Fibroblast of the conjunctiva (primary cell): ENCODE measurements at regions not wholly inside any gene's neighbourhood (a gene's known extent, or its start where the extent isn't known, plus 50 kb on each side); places are given as distances from the start of the nearest gene placed in this dataset.
"Not testable (repeated sequence)": the region's sequence is repeated elsewhere in the genome, so short reads cannot be mapped to it uniquely, and the experiment has no call there.

Experiments used
- DNase-seq: peaks from one replicate; pipeline ENCODE4 v3.0.0-alpha.2; 2010; ENCODE audit warnings: low read depth

GRCh38 chr3:74053970-74054516, 429.3 kb upstream of the PDZRN3 start:
- no peak for DNase-seq

- DNase-seq: no peak
Measured at GRCh38 chr3:74049444-74049843, 424.7 kb upstream of the PDZRN3 start.

DNA sequence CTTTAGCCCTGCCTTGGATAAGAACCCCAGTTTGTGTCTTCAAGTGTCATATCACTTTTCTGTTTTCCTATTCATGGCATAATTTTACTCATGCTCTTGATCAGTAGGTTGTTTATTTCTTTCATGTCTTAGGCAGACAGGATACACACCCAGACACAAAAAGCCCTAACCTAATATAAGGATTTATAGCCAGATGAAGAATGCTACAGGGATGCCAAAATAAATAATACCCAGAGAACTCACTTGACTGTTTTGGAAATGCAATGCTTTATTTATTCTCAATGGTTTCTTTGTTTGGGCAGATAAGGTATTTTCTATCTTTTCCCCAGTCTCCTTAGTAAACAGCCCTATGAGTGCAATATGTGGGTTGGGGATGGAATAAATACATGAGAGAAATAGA, 424.0 kb upstream of the PDZRN3 start:
- no peak for DNase-seq

GRCh38 chr3:74045000-74045399, 420.3 kb upstream of the PDZRN3 start:
- no peak for DNase-seq

GRCh38 chr3:74041068-74041675, 416.4 kb upstream of the PDZRN3 start:
- DNase-seq: no peak

- DNase-seq: no peak
Measured at GRCh38 chr3:74039105-74039504, 414.4 kb upstream of the PDZRN3 start.

GRCh38 chr3:74036568-74036967, 411.8 kb upstream of the PDZRN3 start:
- DNase-seq: no peak

DNA sequence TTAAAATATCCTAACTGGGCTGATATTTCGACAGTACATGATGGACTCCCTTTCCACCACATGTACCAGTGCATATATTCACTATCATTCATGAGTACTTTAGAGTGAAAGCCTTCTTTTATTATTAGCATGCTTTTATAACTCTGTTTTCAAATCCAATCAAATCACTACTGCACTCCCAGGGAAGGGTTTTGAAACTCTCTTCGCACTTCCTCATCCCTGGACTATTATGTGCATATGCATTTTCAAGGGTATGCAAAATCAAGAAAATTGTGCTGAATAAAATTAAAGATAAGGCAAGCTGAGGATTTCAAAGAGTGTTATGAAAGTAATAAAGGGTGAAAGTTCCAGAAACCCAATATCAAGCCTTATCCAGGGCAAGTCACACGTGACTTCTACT, 411.4 kb upstream of the PDZRN3 start:
- DNase-seq: no peak

- DNase-seq: no peak
Measured at GRCh38 chr3:74033806-74034205, 409.1 kb upstream of the PDZRN3 start.

GRCh38 chr3:74033381-74033780, 408.6 kb upstream of the PDZRN3 start:
- DNase-seq: no peak

DNA sequence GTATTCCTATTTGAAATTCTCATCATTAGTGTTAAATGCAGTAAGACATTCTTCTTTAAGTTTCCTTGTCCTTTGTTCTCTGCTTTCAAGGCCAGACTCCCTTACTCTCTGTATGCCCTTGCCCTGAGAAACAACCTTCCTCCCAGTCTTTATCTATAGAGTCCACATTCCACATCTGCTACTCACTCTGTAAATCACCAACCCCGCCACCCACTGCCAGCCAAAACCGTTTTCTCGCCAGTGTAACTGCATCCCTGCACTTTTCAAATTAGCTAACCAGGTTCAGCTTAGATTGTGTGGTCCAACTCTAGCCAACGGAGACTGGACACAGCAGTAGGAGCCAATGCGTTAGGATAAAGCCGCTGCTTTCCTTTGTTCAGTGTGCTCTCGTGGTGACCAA, 402.4 kb upstream of the PDZRN3 start:
- no peak for DNase-seq

- no peak for DNase-seq
Measured at GRCh38 chr3:74023395-74023794, 398.7 kb upstream of the PDZRN3 start.

DNA sequence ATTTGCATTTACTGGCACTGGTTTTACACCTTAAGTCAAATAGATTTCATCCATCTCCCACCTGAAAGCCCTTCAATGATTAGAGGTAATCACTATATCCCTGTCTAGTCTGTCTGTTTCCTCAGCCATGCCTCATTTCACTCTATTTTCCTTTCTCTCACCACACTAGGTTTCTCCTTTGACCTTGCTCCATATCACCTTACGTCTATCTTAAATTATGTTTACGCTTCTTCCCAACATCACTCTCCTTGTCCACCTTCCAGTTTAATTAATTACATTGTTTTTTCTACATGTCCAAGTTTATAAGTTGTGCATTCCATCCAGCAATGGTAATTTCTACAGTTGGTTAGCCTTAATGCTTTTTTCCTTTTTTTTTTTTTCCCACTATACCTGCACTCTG, 396.7 kb upstream of the PDZRN3 start:
- DNase-seq: no peak

GRCh38 chr3:74009961-74010844, 385.5 kb upstream of the PDZRN3 start:
- DNase-seq: no peak

GRCh38 chr3:74004386-74004785, 379.6 kb upstream of the PDZRN3 start:
- no peak for DNase-seq

DNA sequence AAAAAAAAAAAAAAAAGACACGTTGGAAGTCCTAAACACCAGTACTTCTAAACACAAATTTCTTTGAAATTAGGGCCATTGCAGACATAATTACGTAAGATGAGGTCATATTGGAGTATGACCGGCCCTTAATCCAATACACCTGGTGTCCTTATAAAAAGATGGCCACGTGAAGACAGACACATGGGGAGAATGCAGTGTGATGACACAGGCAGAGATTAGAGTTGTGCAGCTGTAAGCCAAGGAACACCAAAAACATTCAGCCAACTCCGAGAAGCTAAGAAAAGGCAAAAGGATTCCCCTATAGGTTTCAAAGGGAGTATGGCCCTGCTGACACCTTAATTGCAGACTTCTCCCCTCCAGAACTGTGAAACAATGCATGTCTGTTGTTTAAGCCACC, 379.0 kb upstream of the PDZRN3 start:
- DNase-seq: no peak

DNA sequence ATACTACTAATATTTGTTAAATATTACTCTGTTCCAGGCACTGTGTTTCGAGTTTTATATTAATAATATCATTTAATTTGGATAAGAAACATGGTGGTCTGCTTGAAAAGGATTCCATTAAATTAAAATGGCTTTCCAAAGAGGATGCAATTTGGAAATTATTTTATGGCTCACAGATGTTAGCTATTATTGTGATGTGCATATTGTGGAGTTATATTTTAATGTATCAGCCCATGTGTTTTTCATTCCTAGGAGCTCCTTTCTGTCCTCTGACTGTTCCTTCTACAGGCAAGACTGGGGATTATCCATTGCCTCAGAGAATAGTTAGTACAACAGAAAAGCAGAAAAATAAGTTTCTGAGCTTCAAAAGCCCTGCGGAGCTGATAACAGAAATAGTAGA, 376.7 kb upstream of the PDZRN3 start:
- DNase-seq: peak; percentile 21

- peak; percentile 42 for DNase-seq
Measured at GRCh38 chr3:74000725-74001124, 376.0 kb upstream of the PDZRN3 start.

DNA sequence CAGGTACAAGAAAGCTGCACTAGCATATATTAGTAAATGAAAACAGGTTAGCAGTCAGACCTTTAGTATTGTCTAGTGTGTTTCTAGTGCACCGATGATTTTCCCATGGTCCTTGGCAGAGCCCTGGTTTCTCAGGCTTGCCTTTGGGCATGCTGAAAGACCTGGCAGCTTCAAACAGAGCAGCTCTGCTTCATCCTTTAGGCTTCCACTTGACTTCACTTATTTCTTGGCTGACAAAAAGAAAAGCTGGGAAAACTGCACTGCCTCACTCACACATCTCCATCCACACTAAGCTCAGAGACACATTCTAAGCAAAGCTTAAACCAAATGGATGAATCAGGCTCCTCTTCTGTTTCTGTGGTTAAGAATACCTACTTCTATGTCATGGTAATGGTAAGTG, 374.8 kb upstream of the PDZRN3 start:
- DNase-seq: peak; percentile 1

DNA sequence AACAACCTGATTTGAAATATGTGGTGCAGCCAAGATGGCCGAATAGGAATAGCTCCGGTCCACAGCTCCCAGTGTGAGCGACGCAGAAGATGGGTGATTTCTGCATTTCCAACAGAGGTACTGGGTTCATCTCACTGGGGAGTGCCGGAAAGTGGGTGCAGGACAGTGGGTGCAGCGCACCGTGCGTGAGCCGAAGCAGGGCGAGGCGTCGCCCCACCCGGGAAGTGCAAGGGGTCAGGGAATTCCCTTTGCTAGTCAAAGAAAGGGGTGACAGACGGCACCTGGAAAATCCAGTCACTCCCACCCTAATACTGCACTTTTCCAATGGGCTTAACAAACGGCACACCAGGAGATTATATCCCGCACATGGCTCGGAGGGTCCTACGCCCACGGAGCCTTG, 365.9 kb upstream of the PDZRN3 start:
- DNase-seq: not testable (repeated sequence)

- DNase-seq: no peak
Measured at GRCh38 chr3:73966733-73967132, 342.0 kb upstream of the PDZRN3 start.

DNA sequence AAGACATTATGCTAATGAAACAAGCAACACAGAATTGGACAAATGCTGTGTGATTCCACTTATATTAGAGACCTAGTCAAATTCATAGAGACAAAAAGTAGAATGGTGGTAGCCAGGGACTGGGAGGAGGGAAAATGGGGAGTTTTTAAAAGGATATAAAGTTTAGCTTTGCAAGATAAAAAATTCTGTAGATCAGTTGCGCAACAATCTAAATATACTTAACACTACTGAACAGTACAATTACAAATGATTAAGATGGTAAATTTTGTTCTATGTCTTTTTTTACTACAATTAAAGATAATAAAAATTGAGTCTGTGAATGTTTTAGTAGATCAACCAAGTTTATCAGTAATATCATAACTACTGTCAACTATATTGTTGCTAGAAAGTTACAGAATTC, 340.1 kb upstream of the PDZRN3 start:
- no peak for DNase-seq

DNA sequence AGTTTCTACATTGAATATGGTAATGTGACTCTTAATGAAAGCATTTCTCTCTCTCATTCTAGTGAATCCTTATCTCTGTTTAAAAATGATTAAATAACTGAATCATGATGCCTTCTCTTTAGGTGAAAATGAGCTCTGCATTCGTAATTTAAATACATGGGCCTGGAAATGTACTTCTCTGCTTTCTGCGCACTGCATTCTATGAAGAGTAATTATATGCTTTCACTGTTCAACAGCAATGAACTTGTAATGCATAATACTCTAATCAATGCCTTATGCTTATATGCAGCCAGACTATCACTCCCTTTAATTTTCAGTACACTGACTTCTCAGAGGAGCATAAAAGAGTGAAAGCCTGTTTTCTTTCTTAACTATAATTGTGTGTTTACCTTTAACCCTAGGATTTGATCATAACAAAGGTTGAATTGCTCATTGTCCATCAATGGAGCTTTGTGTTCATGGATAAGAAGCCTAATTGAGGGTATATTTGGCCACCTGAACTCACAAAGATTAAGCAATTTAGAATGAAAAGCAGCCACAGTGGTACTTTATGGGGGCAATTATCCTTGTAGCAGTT, 330.8 kb upstream of the PDZRN3 start:
- no peak for DNase-seq
